HG02610 (cell line): ENCODE measurements at regions not wholly inside any gene's neighbourhood (a gene's known extent, or its start where the extent isn't known, plus 50 kb on each side); places are given as distances from the start of the nearest gene placed in this dataset.
"Not testable (repeated sequence)": the region's sequence is repeated elsewhere in the genome, so short reads cannot be mapped to it uniquely, and the experiment has no call there.

Experiments used
- ATAC-seq: cut with Tn5 transposase; IDR thresholded peaks from one replicate; pipeline ENCODE4 v1.9.1; 2021; ENCODE audit warnings: mild to moderate bottlenecking, moderate library complexity; ENCODE audit not compliant: unreplicated experiment

DNA sequence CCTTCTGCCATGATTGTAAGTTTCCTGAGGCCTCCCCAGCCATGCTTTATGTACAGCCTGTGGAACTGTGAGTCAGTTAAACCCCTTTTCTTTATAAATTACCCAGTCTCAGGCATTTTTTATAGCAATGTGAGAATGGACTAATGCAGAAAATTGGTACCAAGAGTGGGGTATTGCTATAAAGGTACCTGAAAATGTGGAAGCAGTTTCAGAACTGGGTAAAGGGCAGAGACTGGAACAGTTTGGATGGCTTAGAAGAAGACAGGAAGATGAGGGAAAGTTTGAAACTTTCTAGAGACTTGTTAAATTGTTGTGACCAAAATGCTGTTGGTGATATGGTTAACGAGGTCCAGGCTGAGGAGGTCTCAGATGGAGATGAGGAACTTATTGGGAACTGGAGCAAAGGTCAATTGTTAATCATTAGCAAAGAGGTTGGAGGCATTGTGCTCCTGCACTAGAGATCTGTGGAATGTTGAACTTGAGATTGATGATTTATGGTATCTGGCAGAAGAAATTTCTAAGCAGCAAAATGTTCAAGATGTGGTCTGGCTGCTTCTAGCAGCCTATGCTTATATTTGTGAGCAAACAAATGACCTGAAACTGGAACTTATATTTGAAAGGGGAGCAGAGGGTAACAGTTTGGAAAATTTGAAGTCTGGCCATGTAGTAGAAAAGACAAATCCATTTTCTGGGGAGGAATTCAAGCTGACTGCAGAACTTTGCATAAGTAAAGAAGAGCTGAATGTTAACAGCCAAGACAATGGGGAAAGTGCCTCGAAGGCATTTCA, 79.0 kb upstream of the GMDS start:
- no peak for ATAC-seq

DNA sequence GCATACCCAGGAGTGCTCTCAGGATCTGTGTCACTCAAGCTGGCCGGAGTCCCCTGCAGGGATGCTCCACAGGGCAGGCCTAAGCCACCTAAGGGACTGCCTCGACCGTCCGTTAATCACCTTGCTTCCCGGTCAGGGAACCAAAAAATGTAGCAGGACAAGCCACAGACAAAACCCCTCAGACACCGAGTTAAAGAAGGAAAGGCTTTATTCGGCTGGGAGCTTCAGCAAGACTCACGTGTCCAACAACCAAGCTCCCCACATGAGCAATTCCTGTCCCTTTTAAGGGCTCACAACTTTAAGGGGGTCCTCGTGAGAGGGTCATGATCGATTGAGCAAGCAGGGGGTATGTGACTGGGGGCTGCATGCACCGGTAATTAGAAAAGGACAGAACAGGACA, 72.1 kb upstream of the GMDS start:
- not testable (repeated sequence) for ATAC-seq

DNA sequence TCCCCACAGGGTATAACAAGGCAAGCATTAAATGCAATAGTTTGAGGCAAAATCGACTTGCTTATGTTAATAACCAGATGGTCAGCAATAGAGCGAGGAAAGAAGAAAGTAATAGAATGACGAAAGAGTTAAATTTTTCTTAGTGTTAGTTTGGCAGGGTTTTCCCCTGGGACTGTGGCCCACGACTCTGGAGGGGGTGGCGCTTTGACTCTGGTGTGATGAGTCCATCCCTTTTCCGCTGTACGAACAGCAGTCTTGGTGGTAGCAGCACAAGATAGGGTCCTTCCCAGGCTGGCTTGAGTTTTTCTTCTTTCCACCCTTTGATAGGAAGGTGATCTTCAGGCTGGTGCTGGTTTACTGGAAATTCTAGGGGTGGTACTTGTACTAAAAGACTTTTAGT, 69.2 kb upstream of the GMDS start:
- no peak for ATAC-seq

GRCh38 chr6:2310042-2310441, 64.6 kb upstream of the GMDS start:
- no peak for ATAC-seq

DNA sequence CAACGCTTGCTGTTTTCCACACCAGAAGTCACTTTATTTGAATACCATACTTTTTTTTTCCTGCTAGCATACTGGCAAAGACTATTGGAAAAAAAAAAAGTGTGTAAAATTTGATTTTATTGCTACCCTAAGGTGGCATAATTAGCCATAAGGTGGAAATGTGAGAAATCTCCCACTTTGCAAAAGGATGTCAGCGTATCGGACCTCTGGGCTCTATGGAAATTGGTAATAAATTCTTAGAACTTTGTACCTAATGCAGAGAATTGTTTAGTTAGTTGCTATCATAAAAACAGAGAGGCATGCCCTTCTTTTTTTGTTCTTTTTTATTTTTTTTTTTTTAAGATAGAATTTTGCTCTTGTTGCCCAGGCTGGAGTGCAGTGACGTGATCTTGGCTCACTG, 63.7 kb upstream of the GMDS start:
- no peak for ATAC-seq

- no peak for ATAC-seq
Observed at GRCh38 chr6:2307799-2308198, 62.4 kb upstream of the GMDS start.

- no peak for ATAC-seq
Observed at GRCh38 chr6:2305951-2306350, 60.5 kb upstream of the GMDS start.

DNA sequence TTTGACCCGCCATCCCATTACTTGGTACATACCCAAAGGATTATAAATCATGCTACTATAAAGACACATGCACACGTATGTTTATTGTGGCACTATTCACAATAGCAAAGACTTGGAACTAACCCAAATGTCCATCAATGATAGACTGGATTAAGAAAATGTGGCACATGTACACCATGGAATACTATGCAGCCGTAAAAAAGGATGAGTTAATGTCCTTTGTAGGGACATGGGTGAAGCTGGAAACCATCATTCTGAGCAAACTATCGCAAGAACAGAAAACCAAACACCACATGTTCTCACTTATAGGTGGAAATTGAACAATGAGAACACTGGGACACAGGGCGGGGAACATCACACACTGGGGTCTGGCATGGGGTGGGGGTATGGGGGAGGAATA, 57.1 kb upstream of the GMDS start:
- not testable (repeated sequence) for ATAC-seq

- no peak for ATAC-seq
Observed at GRCh38 chr6:2296781-2297180, 51.4 kb upstream of the GMDS start.
